ENCODE measurements at regions not wholly inside any gene's neighbourhood (a gene's known extent, or its start where the extent isn't known, plus 50 kb on each side); places are given as distances from the start of the nearest gene placed in this dataset.

DNA sequence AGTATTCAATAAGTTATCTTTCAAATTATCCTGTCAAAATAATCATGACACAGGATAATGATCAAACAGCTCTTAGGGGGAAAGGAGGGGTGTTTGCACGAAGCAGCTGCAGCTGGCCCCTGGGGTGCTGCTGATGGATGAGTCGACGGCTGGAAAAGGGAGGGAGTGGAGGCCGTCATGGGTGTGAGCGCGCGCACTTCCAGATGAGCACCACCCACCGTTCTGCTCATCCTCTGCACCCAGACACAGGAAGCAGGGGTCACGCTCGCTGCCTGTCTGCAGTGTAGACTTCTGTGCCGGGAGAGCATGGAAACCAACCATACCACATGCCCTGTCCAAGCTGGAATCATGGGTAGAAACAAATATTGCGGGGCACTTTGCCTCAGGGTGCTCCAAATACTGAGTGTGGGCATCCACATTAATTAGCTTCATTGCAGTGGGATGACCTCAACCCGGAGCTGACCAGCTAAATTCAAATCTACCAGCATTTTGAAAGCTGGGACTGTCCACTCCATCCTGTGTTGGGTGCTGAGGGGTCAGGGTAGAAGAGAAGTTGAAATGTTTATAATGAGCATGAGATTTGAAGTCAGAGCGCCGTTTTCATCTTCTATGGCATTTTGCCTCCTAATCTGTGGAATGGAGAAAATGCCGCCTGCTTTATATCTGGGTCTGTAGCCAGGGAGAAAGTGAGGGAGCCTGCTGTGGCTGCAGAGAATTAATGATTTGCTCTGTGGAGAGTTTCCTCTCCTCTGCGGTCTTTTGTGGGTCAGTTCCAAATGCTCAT, 802.4 kb downstream of the TBC1D22A start:
- Mint-ChIP-seq H3K4me3 (no peak overlapping the region), H3K9me3 (peaks cover 72% of the 10 kb centered on the region), H3K4me1 (ENCODE audit: low read depth) (no peaks in the 10 kb centered on the region), H3K27ac (no peak overlapping the region), H3K27me3 (ENCODE audit: insufficient read depth) (no peaks in the 10 kb centered on the region; the same call in none of the 2 replicates), H3K36me3 (ENCODE audit: low read depth) (peaks cover 26% of the 10 kb centered on the region)
- DNase-seq = no peak
- TF ChIP-seq, protein P1, sequence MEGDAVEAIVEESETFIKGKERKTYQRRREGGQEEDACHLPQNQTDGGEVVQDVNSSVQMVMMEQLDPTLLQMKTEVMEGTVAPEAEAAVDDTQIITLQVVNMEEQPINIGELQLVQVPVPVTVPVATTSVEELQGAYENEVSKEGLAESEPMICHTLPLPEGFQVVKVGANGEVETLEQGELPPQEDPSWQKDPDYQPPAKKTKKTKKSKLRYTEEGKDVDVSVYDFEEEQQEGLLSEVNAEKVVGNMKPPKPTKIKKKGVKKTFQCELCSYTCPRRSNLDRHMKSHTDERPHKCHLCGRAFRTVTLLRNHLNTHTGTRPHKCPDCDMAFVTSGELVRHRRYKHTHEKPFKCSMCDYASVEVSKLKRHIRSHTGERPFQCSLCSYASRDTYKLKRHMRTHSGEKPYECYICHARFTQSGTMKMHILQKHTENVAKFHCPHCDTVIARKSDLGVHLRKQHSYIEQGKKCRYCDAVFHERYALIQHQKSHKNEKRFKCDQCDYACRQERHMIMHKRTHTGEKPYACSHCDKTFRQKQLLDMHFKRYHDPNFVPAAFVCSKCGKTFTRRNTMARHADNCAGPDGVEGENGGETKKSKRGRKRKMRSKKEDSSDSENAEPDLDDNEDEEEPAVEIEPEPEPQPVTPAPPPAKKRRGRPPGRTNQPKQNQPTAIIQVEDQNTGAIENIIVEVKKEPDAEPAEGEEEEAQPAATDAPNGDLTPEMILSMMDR (IDR thresholded peaks at IDR 0.05) = no peak

DNA sequence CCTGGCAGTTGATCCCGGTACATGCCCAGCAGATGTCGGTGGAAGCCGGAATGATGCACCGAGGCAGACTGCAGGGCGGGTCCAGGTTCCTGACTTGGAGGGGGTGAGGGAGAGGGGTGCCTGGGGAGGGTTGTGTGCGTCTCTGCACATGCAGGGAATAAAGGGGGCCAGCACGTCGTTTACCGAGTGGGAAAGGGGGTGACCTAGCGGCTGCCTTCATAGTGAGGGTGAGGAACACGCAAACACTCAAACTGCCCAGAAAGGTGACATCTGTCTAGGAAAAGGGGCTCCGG, 801.7 kb downstream of the TBC1D22A start:
- Mint-ChIP-seq H3K27ac (no peak overlapping the region), H3K4me3 (no peak overlapping the region), H3K36me3 (ENCODE audit: low read depth) (peaks cover 26% of the 10 kb centered on the region), H3K27me3 (ENCODE audit: insufficient read depth) (no peaks in the 10 kb centered on the region; the same call in none of the 2 replicates), H3K9me3 (peaks cover 66% of the 10 kb centered on the region), H3K4me1 (ENCODE audit: low read depth) (no peaks in the 10 kb centered on the region)
- TF ChIP-seq, protein P1 (IDR thresholded peaks at IDR 0.05) = no peak
- no peak for DNase-seq

DNA sequence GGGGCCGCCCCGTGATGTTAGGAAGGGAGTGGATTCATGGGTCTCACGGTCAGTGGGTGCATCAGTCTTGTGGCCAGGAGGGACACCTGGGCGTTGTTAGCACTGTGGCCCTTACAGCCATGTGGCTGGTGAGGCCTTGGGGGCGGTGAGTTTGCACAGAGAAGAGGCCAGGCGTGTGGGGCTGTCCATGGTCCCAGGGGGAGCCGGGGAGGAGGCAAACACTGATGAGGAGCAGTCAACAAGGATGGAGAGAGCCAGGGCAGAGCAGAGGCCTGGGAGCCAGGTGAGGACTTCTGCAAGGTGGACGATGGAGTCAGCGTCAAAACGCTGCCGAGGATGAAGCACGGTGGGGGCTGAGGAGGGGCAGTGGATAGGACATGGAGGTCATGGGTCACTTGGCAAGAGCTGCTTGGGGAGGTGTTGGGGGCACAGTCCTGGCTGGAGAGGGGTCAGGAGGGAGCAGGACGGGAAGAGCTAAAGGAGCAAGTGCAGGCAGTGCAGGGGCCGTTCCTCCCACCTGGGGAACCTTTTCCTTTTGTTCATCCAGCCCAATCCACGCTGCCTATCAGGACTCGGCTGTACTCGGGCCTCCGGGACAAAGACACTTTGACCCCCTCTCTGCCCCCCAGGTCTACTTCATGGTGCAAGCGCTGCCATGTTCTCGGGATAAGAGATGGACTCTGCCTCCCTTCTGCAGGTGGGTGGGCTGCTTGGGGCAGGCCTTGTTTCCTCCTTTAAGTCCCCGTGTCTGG, 801.1 kb downstream of the TBC1D22A start:
- H3K27ac Mint-ChIP-seq = no peak overlapping the region
- TF ChIP-seq, protein P1 (IDR thresholded peaks at IDR 0.05) = no peak
- DNase-seq = no peak
- H3K27me3 Mint-ChIP-seq (ENCODE audit: insufficient read depth) = no peaks in the 10 kb centered on the region; the same call in none of the 2 replicates
- peaks cover 26% of the 10 kb centered on the region for H3K36me3 Mint-ChIP-seq (ENCODE audit: low read depth)
- no peaks in the 10 kb centered on the region for H3K4me1 Mint-ChIP-seq (ENCODE audit: low read depth)
- H3K9me3 Mint-ChIP-seq = peaks cover 67% of the 10 kb centered on the region
- no peak overlapping the region for H3K4me3 Mint-ChIP-seq

DNA sequence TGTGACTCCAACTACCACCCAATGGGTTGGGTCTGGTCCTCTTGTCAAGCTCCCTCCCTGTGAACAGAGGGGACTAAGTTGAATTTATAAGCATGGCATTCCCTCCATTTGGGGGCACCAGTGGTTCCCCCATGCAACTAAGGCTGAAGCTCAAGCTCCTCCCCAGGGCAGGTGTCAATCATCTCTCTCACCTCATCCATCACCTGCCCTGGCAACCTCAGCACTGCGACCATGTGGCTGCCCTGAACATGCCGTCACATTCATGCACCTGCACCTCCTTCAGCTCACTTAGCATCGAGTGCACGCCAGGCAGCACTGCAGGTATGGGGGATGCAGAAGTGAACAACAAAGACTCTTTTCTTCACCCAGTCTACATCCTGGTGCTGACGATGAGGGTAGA, 799.3 kb downstream of the TBC1D22A start:
- Mint-ChIP-seq H3K9me3 (peaks cover 66% of the 10 kb centered on the region), H3K4me3 (no peak overlapping the region), H3K27ac (no peak overlapping the region), H3K27me3 (ENCODE audit: insufficient read depth) (no peaks in the 10 kb centered on the region; the same call in none of the 2 replicates), H3K4me1 (ENCODE audit: low read depth) (no peaks in the 10 kb centered on the region), H3K36me3 (ENCODE audit: low read depth) (peaks cover 22% of the 10 kb centered on the region)
- TF ChIP-seq, protein P1 (IDR thresholded peaks at IDR 0.05) = no peak
- DNase-seq = no peak

DNA sequence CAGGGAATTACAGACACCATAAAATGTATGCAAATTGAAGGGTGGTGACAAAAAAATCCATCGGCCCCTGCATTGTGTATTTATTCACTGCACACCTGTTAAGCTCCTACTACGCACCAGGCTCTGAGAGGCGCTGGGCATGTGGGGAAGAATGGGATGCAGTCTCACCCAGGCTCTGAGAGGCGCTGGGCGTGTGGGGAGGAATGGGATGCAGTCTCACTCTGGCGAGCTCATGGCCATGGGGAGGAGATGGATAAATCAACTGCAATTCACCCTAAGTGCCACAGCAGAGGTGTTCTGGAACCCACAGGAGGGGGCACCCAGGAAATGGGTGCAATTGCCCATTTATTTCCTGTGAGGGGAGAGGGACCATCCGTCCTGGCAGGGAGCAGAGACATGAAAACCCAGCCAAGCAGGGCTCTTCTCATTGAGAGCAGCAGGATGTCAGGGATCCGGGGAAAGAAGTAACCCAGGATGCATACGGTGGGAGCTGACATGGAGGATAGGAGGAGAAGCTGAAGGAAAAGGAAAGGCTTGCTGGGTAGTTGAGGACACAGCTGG, 798.7 kb downstream of the TBC1D22A start:
- Mint-ChIP-seq H3K4me1 (ENCODE audit: low read depth) (no peaks in the 10 kb centered on the region), H3K4me3 (no peak overlapping the region), H3K27me3 (ENCODE audit: insufficient read depth) (no peaks in the 10 kb centered on the region; the same call in none of the 2 replicates), H3K27ac (no peak overlapping the region), H3K9me3 (peaks cover 65% of the 10 kb centered on the region), H3K36me3 (ENCODE audit: low read depth) (peaks cover 22% of the 10 kb centered on the region)
- TF ChIP-seq, protein P1 (IDR thresholded peaks at IDR 0.05) = no peak
- no peak for DNase-seq
